Neural cell (in vitro differentiated cells): ENCODE measurements at regions not wholly inside any gene's neighbourhood (a gene's known extent, or its start where the extent isn't known, plus 50 kb on each side); places are given as distances from the start of the nearest gene placed in this dataset.

ENCODE experiments used
- EP300 ChIP-seq: fragments of 450-650 bp; conservative IDR thresholded peaks from 2 replicates; pipeline ENCODE4 v1.6.1; 2014; ENCODE audit warnings: antibody characterized with exemption, mild to moderate bottlenecking, moderate library complexity; ENCODE audit not compliant: poor library complexity, severe bottlenecking
- RAD21 ChIP-seq: fragments of 450-650 bp; conservative IDR thresholded peaks from 2 replicates; pipeline ENCODE4 v1.6.1; 2014; ENCODE audit warnings: antibody characterized with exemption, mild to moderate bottlenecking, moderate library complexity
- TF ChIP-seq, protein P1 (sequence below): fragments of 450-650 bp; IDR thresholded peaks from 2 replicates; pipeline ENCODE4 v1.5.1; 2014; ENCODE audit warnings: antibody characterized with exemption, mild to moderate bottlenecking, moderate library complexity; ENCODE audit not compliant: poor library complexity, severe bottlenecking
- TF ChIP-seq, protein P2 (sequence below): IDR thresholded peaks from 2 replicates; pipeline ENCODE4 v1.6.1; 2012; ENCODE audit warnings: borderline replicate concordance

GRCh38 chr5:28219539-28219938 is 1181.2 kb upstream of the CDH9 start:
- TF ChIP-seq, protein P1, sequence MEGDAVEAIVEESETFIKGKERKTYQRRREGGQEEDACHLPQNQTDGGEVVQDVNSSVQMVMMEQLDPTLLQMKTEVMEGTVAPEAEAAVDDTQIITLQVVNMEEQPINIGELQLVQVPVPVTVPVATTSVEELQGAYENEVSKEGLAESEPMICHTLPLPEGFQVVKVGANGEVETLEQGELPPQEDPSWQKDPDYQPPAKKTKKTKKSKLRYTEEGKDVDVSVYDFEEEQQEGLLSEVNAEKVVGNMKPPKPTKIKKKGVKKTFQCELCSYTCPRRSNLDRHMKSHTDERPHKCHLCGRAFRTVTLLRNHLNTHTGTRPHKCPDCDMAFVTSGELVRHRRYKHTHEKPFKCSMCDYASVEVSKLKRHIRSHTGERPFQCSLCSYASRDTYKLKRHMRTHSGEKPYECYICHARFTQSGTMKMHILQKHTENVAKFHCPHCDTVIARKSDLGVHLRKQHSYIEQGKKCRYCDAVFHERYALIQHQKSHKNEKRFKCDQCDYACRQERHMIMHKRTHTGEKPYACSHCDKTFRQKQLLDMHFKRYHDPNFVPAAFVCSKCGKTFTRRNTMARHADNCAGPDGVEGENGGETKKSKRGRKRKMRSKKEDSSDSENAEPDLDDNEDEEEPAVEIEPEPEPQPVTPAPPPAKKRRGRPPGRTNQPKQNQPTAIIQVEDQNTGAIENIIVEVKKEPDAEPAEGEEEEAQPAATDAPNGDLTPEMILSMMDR = no peak
- TF ChIP-seq RAD21 (no peak), EP300 (no peak)
- TF ChIP-seq, protein P2, sequence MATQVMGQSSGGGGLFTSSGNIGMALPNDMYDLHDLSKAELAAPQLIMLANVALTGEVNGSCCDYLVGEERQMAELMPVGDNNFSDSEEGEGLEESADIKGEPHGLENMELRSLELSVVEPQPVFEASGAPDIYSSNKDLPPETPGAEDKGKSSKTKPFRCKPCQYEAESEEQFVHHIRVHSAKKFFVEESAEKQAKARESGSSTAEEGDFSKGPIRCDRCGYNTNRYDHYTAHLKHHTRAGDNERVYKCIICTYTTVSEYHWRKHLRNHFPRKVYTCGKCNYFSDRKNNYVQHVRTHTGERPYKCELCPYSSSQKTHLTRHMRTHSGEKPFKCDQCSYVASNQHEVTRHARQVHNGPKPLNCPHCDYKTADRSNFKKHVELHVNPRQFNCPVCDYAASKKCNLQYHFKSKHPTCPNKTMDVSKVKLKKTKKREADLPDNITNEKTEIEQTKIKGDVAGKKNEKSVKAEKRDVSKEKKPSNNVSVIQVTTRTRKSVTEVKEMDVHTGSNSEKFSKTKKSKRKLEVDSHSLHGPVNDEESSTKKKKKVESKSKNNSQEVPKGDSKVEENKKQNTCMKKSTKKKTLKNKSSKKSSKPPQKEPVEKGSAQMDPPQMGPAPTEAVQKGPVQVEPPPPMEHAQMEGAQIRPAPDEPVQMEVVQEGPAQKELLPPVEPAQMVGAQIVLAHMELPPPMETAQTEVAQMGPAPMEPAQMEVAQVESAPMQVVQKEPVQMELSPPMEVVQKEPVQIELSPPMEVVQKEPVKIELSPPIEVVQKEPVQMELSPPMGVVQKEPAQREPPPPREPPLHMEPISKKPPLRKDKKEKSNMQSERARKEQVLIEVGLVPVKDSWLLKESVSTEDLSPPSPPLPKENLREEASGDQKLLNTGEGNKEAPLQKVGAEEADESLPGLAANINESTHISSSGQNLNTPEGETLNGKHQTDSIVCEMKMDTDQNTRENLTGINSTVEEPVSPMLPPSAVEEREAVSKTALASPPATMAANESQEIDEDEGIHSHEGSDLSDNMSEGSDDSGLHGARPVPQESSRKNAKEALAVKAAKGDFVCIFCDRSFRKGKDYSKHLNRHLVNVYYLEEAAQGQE = no peak
